HepG2 (cell line): ENCODE measurements at regions not wholly inside any gene's neighbourhood (a gene's known extent, or its start where the extent isn't known, plus 50 kb on each side); places are given as distances from the start of the nearest gene placed in this dataset.
A peak's percentile ranks its signal among the peaks of the same experiment; 100 is the strongest.

Source experiments
- ARNT2 ChIP-seq: sonication (generic); formaldehyde crosslinking; IDR thresholded peaks from 2 replicates; pipeline ENCODE4 v1.8.0; 2022; ENCODE audit warnings: mild to moderate bottlenecking, low read depth, missing genetic modification reagents, moderate library complexity
- BCL6 ChIP-seq: IDR thresholded peaks from 2 replicates; pipeline ENCODE4 v1.6.1; 2016; ENCODE audit warnings: missing genetic modification reagents, missing compliant biosample characterization
- BHLHE40 ChIP-seq: IDR thresholded peaks from 2 replicates; pipeline ENCODE4 v1.6.1; 2011; ENCODE audit warnings: low read length, improper control_type of control experiment
- CREB1 ChIP-seq, 2 experiments: fragments of 450-650 bp in 1 of 2; IDR thresholded peaks; 2 replicates each; pipeline ENCODE4 v1.6.1; 2016 to 2017; ENCODE audit warnings: control low read depth in 1 of 2, mild to moderate bottlenecking in 1 of 2, missing compliant biosample characterization in 1 of 2, missing genetic modification characterization in 1 of 2
- EP300 ChIP-seq, 3 experiments: sonication (generic) in 1 of 3; formaldehyde crosslinking in 1 of 3; IDR thresholded peaks; 2 replicates each; pipeline versions ENCODE4 v1.5.1 to v1.6.1; 2011 to 2020; ENCODE audit warnings: low read depth in 2 of 3, low read length in 2 of 3, borderline replicate concordance in 1 of 3, improper control_type of control experiment in 1 of 3, mild to moderate bottlenecking in 1 of 3, missing genetic modification reagents in 1 of 3, moderate library complexity in 1 of 3
- GATAD2A ChIP-seq: IDR thresholded peaks from 2 replicates; pipeline ENCODE4 v1.6.1; 2016
- GFI1 ChIP-seq: sonication (generic); formaldehyde crosslinking; IDR thresholded peaks from 2 replicates; pipeline ENCODE4 v1.5.0; 2020; ENCODE audit warnings: missing genetic modification reagents, mild to moderate bottlenecking, borderline replicate concordance
- HNRNPK ChIP-seq: fragments of 200-400 bp; formaldehyde crosslinking; IDR thresholded peaks from 2 replicates; pipeline ENCODE4 v1.6.1; 2018; ENCODE audit warnings: low read length, low read depth, moderate library complexity, mild to moderate bottlenecking; ENCODE audit not compliant: poor library complexity, severe bottlenecking
- HOXA5 ChIP-seq: sonication (generic); formaldehyde crosslinking; IDR thresholded peaks from 2 replicates; pipeline ENCODE4 v1.4.0; 2020; ENCODE audit warnings: missing genetic modification reagents
- MED1 ChIP-seq: sonication (generic); formaldehyde crosslinking; IDR thresholded peaks from 2 replicates; pipeline ENCODE4 v1.4.0; 2020; ENCODE audit warnings: missing genetic modification reagents
- MIXL1 ChIP-seq: IDR thresholded peaks from 2 replicates; pipeline ENCODE4 v1.6.1; 2016
- MXD4 ChIP-seq: IDR thresholded peaks from 2 replicates; pipeline ENCODE4 v1.6.1; 2016; ENCODE audit warnings: mild to moderate bottlenecking, missing biosample characterization, missing genetic modification reagents
- RAD21 ChIP-seq: fragments of 450-650 bp; formaldehyde crosslinking; IDR thresholded peaks from 2 replicates; pipeline ENCODE4 v1.5.0; 2020; ENCODE audit warnings: mild to moderate bottlenecking
- SATB2 ChIP-seq: sonication (generic); formaldehyde crosslinking; IDR thresholded peaks from 2 replicates; pipeline ENCODE4 v1.5.0; 2020; ENCODE audit warnings: missing genetic modification reagents
- SIX4 ChIP-seq: sonication (generic); formaldehyde crosslinking; IDR thresholded peaks from 2 replicates; pipeline ENCODE4 v1.4.0; 2020; ENCODE audit warnings: missing genetic modification reagents
- SP2 ChIP-seq: sonication (generic); formaldehyde crosslinking; IDR thresholded peaks from 2 replicates; pipeline ENCODE4 v1.5.1; 2020; ENCODE audit warnings: mild to moderate bottlenecking, missing genetic modification reagents
- ZNF556 ChIP-seq: sonication (generic); formaldehyde crosslinking; IDR thresholded peaks from 2 replicates; pipeline ENCODE4 v1.4.0; 2020; ENCODE audit warnings: mild to moderate bottlenecking, missing genetic modification reagents, borderline replicate concordance
- ZNF607 ChIP-seq: sonication (generic); formaldehyde crosslinking; IDR thresholded peaks from 2 replicates; pipeline ENCODE4 v1.5.1; 2020; ENCODE audit warnings: missing genetic modification reagents, mild to moderate bottlenecking, borderline replicate concordance
- TF ChIP-seq, protein P1 (sequence below): IDR thresholded peaks from 2 replicates; pipeline ENCODE4 v1.6.1; 2018; ENCODE audit warnings: missing genetic modification reagents, mild to moderate bottlenecking, missing compliant biosample characterization
- TF ChIP-seq, protein P2 (sequence below), 2 experiments: fragments of 450-650 bp in 1 of 2; sonication (generic) in 1 of 2; formaldehyde crosslinking; IDR thresholded peaks; 2 replicates each; pipeline versions ENCODE4 v1.5.0 to v1.8.0; 2020 to 2022; ENCODE audit warnings: mild to moderate bottlenecking in 1 of 2, missing genetic modification reagents in 1 of 2
- TF ChIP-seq, protein P3 (sequence below): sonication (generic); formaldehyde crosslinking; IDR thresholded peaks from 2 replicates; pipeline ENCODE4 v1.4.0; 2020; ENCODE audit warnings: missing genetic modification reagents
- TF ChIP-seq, protein P4 (sequence below): sonication (generic); formaldehyde crosslinking; conservative IDR thresholded peaks from 2 replicates; pipeline ENCODE4 v1.4.0; 2020; ENCODE audit warnings: mild to moderate bottlenecking, missing genetic modification reagents, moderate library complexity

DNA sequence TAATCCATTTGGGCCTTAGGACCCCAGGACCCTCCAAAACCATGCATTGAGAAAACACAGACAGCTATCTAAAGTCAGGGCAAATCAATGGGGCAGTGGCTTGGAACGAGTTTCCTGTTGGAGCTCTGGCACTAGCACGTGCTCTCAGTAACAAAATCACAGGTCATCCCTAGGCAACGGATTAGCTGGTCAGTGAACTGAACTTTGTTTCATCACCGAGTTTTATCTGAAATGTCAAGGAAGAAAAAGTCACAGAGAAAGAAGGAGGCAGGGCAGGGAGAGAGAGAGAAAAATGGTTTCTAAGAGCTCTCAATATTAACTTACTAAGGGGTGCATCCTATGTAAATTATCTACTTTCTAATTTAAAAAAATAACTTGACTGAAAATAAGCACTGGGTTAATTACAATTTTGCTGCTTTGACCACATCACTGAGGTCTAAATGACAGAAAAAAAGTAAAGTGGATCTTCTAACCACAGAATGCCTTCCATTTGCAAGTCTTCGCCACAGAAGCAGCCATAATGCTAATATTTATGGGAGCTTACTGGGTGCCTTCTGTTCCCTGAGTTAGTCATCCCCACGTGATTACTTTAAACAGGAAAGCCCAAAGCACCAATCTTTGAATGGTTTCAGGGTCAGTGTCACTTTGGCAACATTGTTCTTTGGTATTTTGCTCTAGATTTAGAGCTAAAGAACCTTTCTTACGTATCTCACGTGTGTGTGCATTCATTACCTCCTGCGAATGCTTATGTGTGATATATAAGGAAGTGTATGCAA lies 503.9 kb downstream of the RASEF start (continued):
- TF ChIP-seq, protein P1, sequence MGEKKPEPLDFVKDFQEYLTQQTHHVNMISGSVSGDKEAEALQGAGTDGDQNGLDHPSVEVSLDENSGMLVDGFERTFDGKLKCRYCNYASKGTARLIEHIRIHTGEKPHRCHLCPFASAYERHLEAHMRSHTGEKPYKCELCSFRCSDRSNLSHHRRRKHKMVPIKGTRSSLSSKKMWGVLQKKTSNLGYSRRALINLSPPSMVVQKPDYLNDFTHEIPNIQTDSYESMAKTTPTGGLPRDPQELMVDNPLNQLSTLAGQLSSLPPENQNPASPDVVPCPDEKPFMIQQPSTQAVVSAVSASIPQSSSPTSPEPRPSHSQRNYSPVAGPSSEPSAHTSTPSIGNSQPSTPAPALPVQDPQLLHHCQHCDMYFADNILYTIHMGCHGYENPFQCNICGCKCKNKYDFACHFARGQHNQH (CRISPR knock-in tag), result 0 out of 2 replicates have a peak, but pooled peaks have one; percentile 22
- no peak for TF ChIP-seq HOXA5
- no peak for TF ChIP-seq ZNF556 (CRISPR knock-in tag)
- TF ChIP-seq ZNF607 (CRISPR knock-in tag), result peak; percentile 43; the same call in 1 of the 2 replicates
- TF ChIP-seq, protein P2, sequence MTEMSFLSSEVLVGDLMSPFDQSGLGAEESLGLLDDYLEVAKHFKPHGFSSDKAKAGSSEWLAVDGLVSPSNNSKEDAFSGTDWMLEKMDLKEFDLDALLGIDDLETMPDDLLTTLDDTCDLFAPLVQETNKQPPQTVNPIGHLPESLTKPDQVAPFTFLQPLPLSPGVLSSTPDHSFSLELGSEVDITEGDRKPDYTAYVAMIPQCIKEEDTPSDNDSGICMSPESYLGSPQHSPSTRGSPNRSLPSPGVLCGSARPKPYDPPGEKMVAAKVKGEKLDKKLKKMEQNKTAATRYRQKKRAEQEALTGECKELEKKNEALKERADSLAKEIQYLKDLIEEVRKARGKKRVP (CRISPR knock-in tag; IDR thresholded peaks at IDR 0.05), result 0 out of 4 replicates have a peak, but pooled peaks of 1 of the 2 experiments have one; percentile 16
- no peak; the same call in 1 of the 2 replicates for TF ChIP-seq GATAD2A
- no peak for TF ChIP-seq HNRNPK
- 0 out of 2 replicates have a peak, but pooled peaks have one; percentile 31 for TF ChIP-seq GFI1 (CRISPR knock-in tag)
- no peak for TF ChIP-seq MIXL1 (CRISPR knock-in tag)
- TF ChIP-seq SP2 (CRISPR knock-in tag), result peak; percentile 19; the same call in 1 of the 2 replicates
- TF ChIP-seq SIX4 (CRISPR knock-in tag), result no peak
- TF ChIP-seq RAD21 (CRISPR knock-in tag), result no peak
- no peak for TF ChIP-seq BCL6
- TF ChIP-seq MXD4, result no peak
- peak; percentile 52; the same call in 1 of the 2 replicates for TF ChIP-seq BHLHE40
- TF ChIP-seq SATB2 (CRISPR knock-in tag), result peak; percentile 52; the same call in 1 of the 2 replicates
- TF ChIP-seq, protein P3, sequence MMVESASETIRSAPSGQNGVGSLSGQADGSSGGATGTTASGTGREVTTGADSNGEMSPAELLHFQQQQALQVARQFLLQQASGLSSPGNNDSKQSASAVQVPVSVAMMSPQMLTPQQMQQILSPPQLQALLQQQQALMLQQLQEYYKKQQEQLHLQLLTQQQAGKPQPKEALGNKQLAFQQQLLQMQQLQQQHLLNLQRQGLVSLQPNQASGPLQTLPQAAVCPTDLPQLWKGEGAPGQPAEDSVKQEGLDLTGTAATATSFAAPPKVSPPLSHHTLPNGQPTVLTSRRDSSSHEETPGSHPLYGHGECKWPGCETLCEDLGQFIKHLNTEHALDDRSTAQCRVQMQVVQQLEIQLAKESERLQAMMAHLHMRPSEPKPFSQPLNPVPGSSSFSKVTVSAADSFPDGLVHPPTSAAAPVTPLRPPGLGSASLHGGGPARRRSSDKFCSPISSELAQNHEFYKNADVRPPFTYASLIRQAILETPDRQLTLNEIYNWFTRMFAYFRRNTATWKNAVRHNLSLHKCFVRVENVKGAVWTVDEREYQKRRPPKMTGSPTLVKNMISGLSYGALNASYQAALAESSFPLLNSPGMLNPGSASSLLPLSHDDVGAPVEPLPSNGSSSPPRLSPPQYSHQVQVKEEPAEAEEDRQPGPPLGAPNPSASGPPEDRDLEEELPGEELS (CRISPR knock-in tag), result peak; percentile 15; the same call in 1 of the 2 replicates
- peak; percentile 34; the same call in 1 of the 2 replicates for TF ChIP-seq MED1 (CRISPR knock-in tag)
- TF ChIP-seq, protein P4, sequence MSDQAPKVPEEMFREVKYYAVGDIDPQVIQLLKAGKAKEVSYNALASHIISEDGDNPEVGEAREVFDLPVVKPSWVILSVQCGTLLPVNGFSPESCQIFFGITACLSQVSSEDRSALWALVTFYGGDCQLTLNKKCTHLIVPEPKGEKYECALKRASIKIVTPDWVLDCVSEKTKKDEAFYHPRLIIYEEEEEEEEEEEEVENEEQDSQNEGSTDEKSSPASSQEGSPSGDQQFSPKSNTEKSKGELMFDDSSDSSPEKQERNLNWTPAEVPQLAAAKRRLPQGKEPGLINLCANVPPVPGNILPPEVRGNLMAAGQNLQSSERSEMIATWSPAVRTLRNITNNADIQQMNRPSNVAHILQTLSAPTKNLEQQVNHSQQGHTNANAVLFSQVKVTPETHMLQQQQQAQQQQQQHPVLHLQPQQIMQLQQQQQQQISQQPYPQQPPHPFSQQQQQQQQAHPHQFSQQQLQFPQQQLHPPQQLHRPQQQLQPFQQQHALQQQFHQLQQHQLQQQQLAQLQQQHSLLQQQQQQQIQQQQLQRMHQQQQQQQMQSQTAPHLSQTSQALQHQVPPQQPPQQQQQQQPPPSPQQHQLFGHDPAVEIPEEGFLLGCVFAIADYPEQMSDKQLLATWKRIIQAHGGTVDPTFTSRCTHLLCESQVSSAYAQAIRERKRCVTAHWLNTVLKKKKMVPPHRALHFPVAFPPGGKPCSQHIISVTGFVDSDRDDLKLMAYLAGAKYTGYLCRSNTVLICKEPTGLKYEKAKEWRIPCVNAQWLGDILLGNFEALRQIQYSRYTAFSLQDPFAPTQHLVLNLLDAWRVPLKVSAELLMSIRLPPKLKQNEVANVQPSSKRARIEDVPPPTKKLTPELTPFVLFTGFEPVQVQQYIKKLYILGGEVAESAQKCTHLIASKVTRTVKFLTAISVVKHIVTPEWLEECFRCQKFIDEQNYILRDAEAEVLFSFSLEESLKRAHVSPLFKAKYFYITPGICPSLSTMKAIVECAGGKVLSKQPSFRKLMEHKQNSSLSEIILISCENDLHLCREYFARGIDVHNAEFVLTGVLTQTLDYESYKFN (CRISPR knock-in tag), result peak; percentile 16
- peak in 1 of 2 experiments; percentile 18; a peak in 1 of 4 replicates for TF ChIP-seq EP300 (IDR thresholded peaks at IDR 0.05; ENCODE audit: low read depth in 2 of 2, low read length in 2 of 2)
- no peak for TF ChIP-seq EP300 (CRISPR knock-in tag; IDR thresholded peaks at IDR 0.05; ENCODE audit: borderline replicate concordance)
- 0 out of 2 replicates have a peak, but pooled peaks have one; percentile 43 for TF ChIP-seq ARNT2 (CRISPR knock-in tag)
- TF ChIP-seq CREB1 (IDR thresholded peaks at IDR 0.05), result no peak
- peak; percentile 47; the same call in 1 of the 2 replicates for TF ChIP-seq CREB1 (CRISPR knock-in tag; IDR thresholded peaks at IDR 0.05)
